ENCODE measurements at regions not wholly inside any gene's neighbourhood (a gene's known extent, or its start where the extent isn't known, plus 50 kb on each side); places are given as distances from the start of the nearest gene placed in this dataset.

- no peaks in the 10 kb centered on the region for H3K36me3 ChIP-seq (ENCODE audit: control insufficient read depth, insufficient read depth, low read length)
- H3K4me3 ChIP-seq (replicated peaks; ENCODE audit: low read depth, low read length), result no peak overlapping the region
- TF ChIP-seq, protein P1, sequence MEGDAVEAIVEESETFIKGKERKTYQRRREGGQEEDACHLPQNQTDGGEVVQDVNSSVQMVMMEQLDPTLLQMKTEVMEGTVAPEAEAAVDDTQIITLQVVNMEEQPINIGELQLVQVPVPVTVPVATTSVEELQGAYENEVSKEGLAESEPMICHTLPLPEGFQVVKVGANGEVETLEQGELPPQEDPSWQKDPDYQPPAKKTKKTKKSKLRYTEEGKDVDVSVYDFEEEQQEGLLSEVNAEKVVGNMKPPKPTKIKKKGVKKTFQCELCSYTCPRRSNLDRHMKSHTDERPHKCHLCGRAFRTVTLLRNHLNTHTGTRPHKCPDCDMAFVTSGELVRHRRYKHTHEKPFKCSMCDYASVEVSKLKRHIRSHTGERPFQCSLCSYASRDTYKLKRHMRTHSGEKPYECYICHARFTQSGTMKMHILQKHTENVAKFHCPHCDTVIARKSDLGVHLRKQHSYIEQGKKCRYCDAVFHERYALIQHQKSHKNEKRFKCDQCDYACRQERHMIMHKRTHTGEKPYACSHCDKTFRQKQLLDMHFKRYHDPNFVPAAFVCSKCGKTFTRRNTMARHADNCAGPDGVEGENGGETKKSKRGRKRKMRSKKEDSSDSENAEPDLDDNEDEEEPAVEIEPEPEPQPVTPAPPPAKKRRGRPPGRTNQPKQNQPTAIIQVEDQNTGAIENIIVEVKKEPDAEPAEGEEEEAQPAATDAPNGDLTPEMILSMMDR (IDR thresholded peaks at IDR 0.05; ENCODE audit: insufficient read depth, low read length, poor library complexity, severe bottlenecking), result no peak
- no peak for DNase-seq (ENCODE audit: extremely low read depth, insufficient read length)
- H3K27me3 ChIP-seq (replicated peaks; ENCODE audit: control insufficient read depth, insufficient read depth, low read length), result no peaks in the 10 kb centered on the region
Observed at GRCh38 chr2:228860601-228861285, 410.3 kb downstream of the PID1 start.

GRCh38 chr2:228853151-228853550, 417.9 kb downstream of the PID1 start:
- no peaks in the 10 kb centered on the region for H3K36me3 ChIP-seq (ENCODE audit: control insufficient read depth, insufficient read depth, low read length)
- no peak for DNase-seq (ENCODE audit: extremely low read depth, insufficient read length)
- TF ChIP-seq, protein P1 (IDR thresholded peaks at IDR 0.05; ENCODE audit: insufficient read depth, low read length, poor library complexity, severe bottlenecking), result no peak
- H3K4me3 ChIP-seq (replicated peaks; ENCODE audit: low read depth, low read length), result no peak overlapping the region
- no peaks in the 10 kb centered on the region for H3K27me3 ChIP-seq (replicated peaks; ENCODE audit: control insufficient read depth, insufficient read depth, low read length)

DNA sequence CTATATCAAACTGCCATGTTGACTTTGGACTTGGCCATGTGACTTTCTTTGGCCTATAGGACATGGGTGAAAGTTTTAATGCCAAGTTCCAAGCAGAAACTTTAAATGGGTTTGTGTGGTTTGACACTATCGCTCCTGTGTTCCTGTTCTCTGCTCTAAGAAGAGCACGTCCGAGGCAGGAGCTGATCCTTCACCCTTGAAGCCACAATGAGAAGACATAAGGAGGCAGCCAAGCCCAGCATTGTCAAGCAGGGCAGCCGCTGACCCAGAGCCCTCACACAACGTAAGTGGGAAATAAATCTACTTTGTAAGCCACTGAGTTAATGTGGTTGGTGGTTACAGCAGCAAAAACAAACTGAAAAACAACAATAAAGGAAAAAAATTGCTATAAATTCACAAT, 422.4 kb downstream of the PID1 start:
- TF ChIP-seq, protein P1 (IDR thresholded peaks at IDR 0.05; ENCODE audit: insufficient read depth, low read length, poor library complexity, severe bottlenecking), result no peak
- no peak for DNase-seq (ENCODE audit: extremely low read depth, insufficient read length)
- H3K4me3 ChIP-seq (replicated peaks; ENCODE audit: low read depth, low read length), result no peak overlapping the region
- H3K27me3 ChIP-seq (replicated peaks; ENCODE audit: control insufficient read depth, insufficient read depth, low read length), result no peaks in the 10 kb centered on the region
- no peaks in the 10 kb centered on the region for H3K36me3 ChIP-seq (ENCODE audit: control insufficient read depth, insufficient read depth, low read length)

DNA sequence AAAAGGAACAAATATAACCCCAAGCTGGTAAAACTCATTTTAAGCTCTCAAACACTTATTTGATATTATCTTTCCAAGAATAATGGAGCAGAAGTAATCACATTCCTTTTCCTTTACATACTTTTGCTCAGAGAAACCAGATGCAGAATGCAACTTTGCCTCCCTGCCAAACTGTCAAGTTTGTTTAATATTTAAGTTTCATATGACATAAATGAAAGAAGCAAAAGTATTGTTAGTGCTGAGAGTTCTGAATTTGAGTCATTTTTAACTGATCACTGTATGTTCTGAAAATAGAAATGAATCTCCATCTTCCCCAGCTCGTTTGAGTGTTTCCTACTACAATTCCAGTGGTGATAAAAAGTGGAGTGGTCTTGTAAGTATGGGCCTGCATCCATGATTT, 423.4 kb downstream of the PID1 start:
- Histone ChIP-seq H3K4me3 (replicated peaks; ENCODE audit: low read depth, low read length) (no peak overlapping the region), H3K27me3 (replicated peaks; ENCODE audit: control insufficient read depth, insufficient read depth, low read length) (no peaks in the 10 kb centered on the region), H3K36me3 (ENCODE audit: control insufficient read depth, insufficient read depth, low read length) (no peaks in the 10 kb centered on the region)
- TF ChIP-seq, protein P1 (IDR thresholded peaks at IDR 0.05; ENCODE audit: insufficient read depth, low read length, poor library complexity, severe bottlenecking), result no peak
- DNase-seq (ENCODE audit: extremely low read depth, insufficient read length), result no peak

DNA sequence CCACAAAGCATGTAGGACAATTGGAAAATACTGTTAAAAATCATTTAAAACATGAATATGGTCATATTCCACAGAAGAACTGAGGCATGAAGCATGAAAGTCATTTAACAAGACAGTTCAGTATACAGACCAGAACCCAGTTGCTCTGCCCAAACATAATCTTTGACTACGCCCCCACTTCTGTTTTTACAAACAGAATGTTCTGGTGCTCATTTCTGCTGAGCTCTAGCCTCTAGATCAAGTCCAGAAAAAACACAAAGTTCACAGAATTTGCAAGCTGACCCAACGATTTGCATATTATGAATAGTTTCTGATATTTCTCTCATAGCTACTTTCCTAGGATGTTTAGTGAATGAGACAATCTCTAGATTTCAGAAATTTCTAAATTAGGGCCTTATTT, 424.9 kb downstream of the PID1 start:
- Histone ChIP-seq H3K36me3 (ENCODE audit: control insufficient read depth, insufficient read depth, low read length) (no peaks in the 10 kb centered on the region), H3K4me3 (replicated peaks; ENCODE audit: low read depth, low read length) (no peak overlapping the region), H3K27me3 (replicated peaks; ENCODE audit: control insufficient read depth, insufficient read depth, low read length) (no peaks in the 10 kb centered on the region)
- TF ChIP-seq, protein P1 (IDR thresholded peaks at IDR 0.05; ENCODE audit: insufficient read depth, low read length, poor library complexity, severe bottlenecking), result no peak
- no peak for DNase-seq (ENCODE audit: extremely low read depth, insufficient read length)

Data from GM06990 (cell line).